DND-41 (cell line): ENCODE measurements at regions not wholly inside any gene's neighbourhood (a gene's known extent, or its start where the extent isn't known, plus 50 kb on each side); places are given as distances from the start of the nearest gene placed in this dataset.
"Not testable (repeated sequence)": the region's sequence is repeated elsewhere in the genome, so short reads cannot be mapped to it uniquely, and the experiment has no call there.

Experiments
- ATAC-seq: fragments of 200-7000 bp; cut with Tn5 transposase; 3 replicates; pipeline ENCODE4 v1.9.1; 2021; ENCODE audit warnings: low read depth; ENCODE audit not compliant: insufficient read depth
- DNase-seq: peaks from one replicate; pipeline ENCODE4 v3.0.0-alpha.2; 2020
- H2AFZ ChIP-seq: 2 replicates; pipeline ENCODE4 v1.6.0; 2012; ENCODE audit warnings: low read depth, low read length
- H3K27ac ChIP-seq: 2 replicates; pipeline ENCODE4 v1.5.1; 2012; ENCODE audit warnings: low read length, inconsistent platforms
- H3K27me3 ChIP-seq: fragments of 200-600 bp; sonication (generic); 2 replicates; pipeline ENCODE4 v1.6.0; 2012; ENCODE audit warnings: low read length, mild to moderate bottlenecking, inconsistent platforms; ENCODE audit not compliant: insufficient read depth, poor library complexity
- H3K36me3 ChIP-seq: 2 replicates; pipeline ENCODE4 v1.5.1; 2012; ENCODE audit warnings: low read length, inconsistent platforms; ENCODE audit not compliant: insufficient read depth
- H3K4me1 ChIP-seq: 2 replicates; pipeline ENCODE4 v1.5.1; 2012; ENCODE audit warnings: mild to moderate bottlenecking, low read length; ENCODE audit not compliant: insufficient read depth
- H3K4me2 ChIP-seq: 2 replicates; pipeline ENCODE4 v1.6.0; 2012; ENCODE audit warnings: mild to moderate bottlenecking, moderate library complexity, low read length, inconsistent platforms; ENCODE audit not compliant: insufficient read depth
- H3K4me3 ChIP-seq, 2 experiments: fragments of 200-600 bp in 1 of 2; shearing (Covaris generic) in 1 of 2; 2 replicates each; pipeline ENCODE4 v1.5.1; 2012 to 2016; ENCODE audit warnings: inconsistent platforms in 2 of 2, low read length in 2 of 2, mild to moderate bottlenecking in 2 of 2, low read depth in 1 of 2, moderate library complexity in 1 of 2
- H3K79me2 ChIP-seq: 2 replicates; pipeline ENCODE4 v1.6.0; 2012; ENCODE audit warnings: low read length, inconsistent platforms; ENCODE audit not compliant: insufficient read depth
- H3K9ac ChIP-seq: 2 replicates; pipeline ENCODE4 v1.6.0; 2012; ENCODE audit warnings: low read depth, mild to moderate bottlenecking, inconsistent platforms, low read length, moderate library complexity
- H3K9me3 ChIP-seq: 2 replicates; pipeline ENCODE4 v1.5.1; 2012; ENCODE audit warnings: low read length, moderate library complexity, mild to moderate bottlenecking, inconsistent platforms; ENCODE audit not compliant: insufficient read depth, severe bottlenecking
- H4K20me1 ChIP-seq: 2 replicates; pipeline ENCODE4 v1.6.0; 2012; ENCODE audit warnings: low read length; ENCODE audit not compliant: insufficient read depth
- CTCF ChIP-seq: IDR thresholded peaks from 2 replicates; pipeline ENCODE4 v1.5.1; 2012; ENCODE audit warnings: borderline replicate concordance, low read length, moderate library complexity, mild to moderate bottlenecking; ENCODE audit not compliant: poor library complexity, severe bottlenecking; ENCODE audit errors: extremely low read depth
- EZH2 ChIP-seq: IDR thresholded peaks from 3 replicates; pipeline ENCODE4 v1.6.1; 2012; ENCODE audit warnings: borderline replicate concordance, low read depth, mild to moderate bottlenecking, moderate library complexity, low read length, inconsistent platforms; ENCODE audit not compliant: severe bottlenecking

- H3K4me2 ChIP-seq = no peak overlapping the region
- no peaks in the 10 kb centered on the region for H3K79me2 ChIP-seq
- DNase-seq (no peak), ATAC-seq (no peak)
- TF ChIP-seq CTCF (no peak), EZH2 (no peak)
- no peak overlapping the region for H3K27ac ChIP-seq
- peaks cover 10% of the 10 kb centered on the region for H3K4me1 ChIP-seq
- no peaks in the 10 kb centered on the region for H4K20me1 ChIP-seq
- H3K27me3 ChIP-seq = peaks cover 40% of the 10 kb centered on the region
- H2AFZ ChIP-seq = no peak overlapping the region
- no peak overlapping the region for H3K9ac ChIP-seq
- no peak overlapping the region for H3K4me3 ChIP-seq
- no peaks in the 10 kb centered on the region for H3K9me3 ChIP-seq
- no peaks in the 10 kb centered on the region for H3K36me3 ChIP-seq
These were observed 94.7 kb upstream of the PAX2 start for GRCh38 chr10:100650693-100651092.

DNA sequence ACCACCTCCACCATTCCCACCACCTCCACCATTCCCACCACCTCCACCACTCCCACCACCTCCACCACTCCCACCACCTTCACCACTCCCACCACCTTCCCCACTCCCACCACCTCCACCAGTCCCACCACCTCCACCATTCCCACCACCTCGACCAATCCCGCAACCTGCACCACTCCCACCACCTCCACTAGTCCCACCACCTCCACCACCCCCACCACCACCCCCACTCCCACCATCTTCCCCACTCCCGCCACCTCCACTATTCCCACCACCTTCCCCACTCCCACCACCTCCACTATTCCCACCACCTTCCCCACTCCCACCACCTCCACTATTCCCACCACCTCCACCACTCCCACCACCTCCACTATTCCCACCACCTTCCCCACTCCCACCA lies 94.3 kb upstream of the PAX2 start:
- H3K79me2 ChIP-seq, H3K9me3 ChIP-seq, DNase-seq, H3K9ac ChIP-seq, H3K36me3 ChIP-seq, H3K4me3 ChIP-seq, ATAC-seq, H3K4me2 ChIP-seq, H3K27ac ChIP-seq, H4K20me1 ChIP-seq, H2AFZ ChIP-seq: not testable (repeated sequence)
- Histone ChIP-seq H3K27me3 (peaks cover 44% of the 10 kb centered on the region), H3K4me1 (peaks cover 10% of the 10 kb centered on the region)

DNA sequence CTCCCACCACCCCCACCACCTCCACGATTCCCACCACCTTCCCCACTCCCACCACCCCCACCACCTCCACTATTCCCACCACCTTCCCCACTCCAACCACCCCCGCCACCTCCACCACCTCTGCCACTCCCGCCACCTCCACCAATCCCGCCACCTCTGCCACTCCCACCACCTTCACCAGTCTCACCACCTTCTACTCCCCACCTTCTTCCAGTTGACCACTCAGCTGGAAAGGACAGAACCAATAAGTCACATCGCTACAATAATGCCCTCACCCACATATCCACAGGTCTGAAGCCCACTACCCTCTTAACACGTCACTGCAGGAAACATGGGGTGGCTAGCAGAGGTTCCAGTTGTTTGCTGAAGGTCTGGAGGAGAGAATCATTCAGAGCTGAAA lies 93.5 kb upstream of the PAX2 start:
- TF ChIP-seq EZH2 = no peak
- TF ChIP-seq CTCF = no peak
- DNase-seq (no peak), ATAC-seq (no peak)
- Histone ChIP-seq H3K27ac (no peak overlapping the region), H3K4me3 (no peak overlapping the region), H2AFZ (no peak overlapping the region), H4K20me1 (no peaks in the 10 kb centered on the region), H3K79me2 (no peaks in the 10 kb centered on the region), H3K9me3 (no peaks in the 10 kb centered on the region), H3K27me3 (peaks cover 38% of the 10 kb centered on the region), H3K4me1 (peaks cover 10% of the 10 kb centered on the region), H3K36me3 (no peaks in the 10 kb centered on the region), H3K9ac (no peak overlapping the region), H3K4me2 (no peak overlapping the region)

GRCh38 chr10:100652406-100653135 lies 92.8 kb upstream of the PAX2 start:
- Histone ChIP-seq H3K4me3 (no peak overlapping the region), H3K36me3 (no peaks in the 10 kb centered on the region), H3K9ac (no peak overlapping the region), H3K4me2 (no peak overlapping the region), H4K20me1 (no peaks in the 10 kb centered on the region), H3K79me2 (no peaks in the 10 kb centered on the region), H2AFZ (no peak overlapping the region), H3K9me3 (no peaks in the 10 kb centered on the region), H3K4me1 (peaks cover 10% of the 10 kb centered on the region), H3K27me3 (peaks cover 38% of the 10 kb centered on the region), H3K27ac (no peak overlapping the region)
- DNase-seq (no peak), ATAC-seq (no peak)
- TF ChIP-seq CTCF = no peak
